ENCODE measurements at regions not wholly inside any gene's neighbourhood (a gene's known extent, or its start where the extent isn't known, plus 50 kb on each side); places are given as distances from the start of the nearest gene placed in this dataset.

GRCh38 chr1:70895531-70895930 is 152.1 kb downstream of the PTGER3 start:
- Histone ChIP-seq H3K4me1 (no peaks in the 10 kb centered on the region), H3K9me3 (no peaks in the 10 kb centered on the region), H3K27ac (no peak overlapping the region), H3K36me3 (no peaks in the 10 kb centered on the region), H3K4me3 (replicated peaks in 1 of 3) (no peak overlapping the region), H3K27me3 (no peaks in the 10 kb centered on the region)
- intact Hi-C loops (cut with DNase I) = no loop called here
- no peak for DNase-seq
- TF ChIP-seq CTCF (IDR thresholded peaks at IDR 0.05) = no peak
- TF ChIP-seq POLR2A (IDR thresholded peaks at IDR 0.05) = no peak

- DNase-seq = no peak
- 78 to 80% methylated on average over 1 of the region's 1 CpG for WGBS, 2 donors
- no peaks in the 10 kb centered on the region for H3K4me1 ChIP-seq
- H3K27me3 ChIP-seq = no peaks in the 10 kb centered on the region
- TF ChIP-seq POLR2A (IDR thresholded peaks at IDR 0.05) (no peak), CTCF (IDR thresholded peaks at IDR 0.05) (no peak)
- no peak overlapping the region for H3K27ac ChIP-seq
- intact Hi-C loops (cut with DNase I) = no loop called here
- H3K9me3 ChIP-seq = no peaks in the 10 kb centered on the region
- no peak overlapping the region for H3K4me3 ChIP-seq (replicated peaks in 1 of 3)
- H3K36me3 ChIP-seq = no peaks in the 10 kb centered on the region
These were observed 151.4 kb downstream of the PTGER3 start for GRCh38 chr1:70896224-70896623.

- intact Hi-C loops (cut with DNase I) = no loop called here
- Histone ChIP-seq H3K4me1 (no peaks in the 10 kb centered on the region), H3K27ac (no peak overlapping the region), H3K27me3 (no peaks in the 10 kb centered on the region), H3K4me3 (replicated peaks in 1 of 3) (no peak overlapping the region), H3K9me3 (no peaks in the 10 kb centered on the region), H3K36me3 (no peaks in the 10 kb centered on the region)
- no peak for DNase-seq
- no peak for TF ChIP-seq POLR2A (IDR thresholded peaks at IDR 0.05)
- no peak for TF ChIP-seq CTCF (IDR thresholded peaks at IDR 0.05)
- 69 to 78% methylated on average over 4 of the region's 4 CpGs for WGBS, 2 donors
These were observed 150.3 kb downstream of the PTGER3 start for GRCh38 chr1:70897273-70897672.

- no peak overlapping the region for H3K27ac ChIP-seq
- DNase-seq = no peak
- H3K27me3 ChIP-seq = no peaks in the 10 kb centered on the region
- no peak overlapping the region for H3K4me3 ChIP-seq (replicated peaks in 1 of 3)
- intact Hi-C loops (cut with DNase I) = no loop called here
- no peaks in the 10 kb centered on the region for H3K9me3 ChIP-seq
- TF ChIP-seq POLR2A (IDR thresholded peaks at IDR 0.05) (no peak), CTCF (IDR thresholded peaks at IDR 0.05) (no peak)
- H3K36me3 ChIP-seq = no peaks in the 10 kb centered on the region
- no peaks in the 10 kb centered on the region for H3K4me1 ChIP-seq
These were observed 147.9 kb downstream of the PTGER3 start for GRCh38 chr1:70899735-70900134.

- 46 to 69% methylated on average over 1 of the region's 1 CpG for WGBS, 2 donors
- TF ChIP-seq POLR2A (IDR thresholded peaks at IDR 0.05) (no peak), CTCF (IDR thresholded peaks at IDR 0.05) (no peak)
- Histone ChIP-seq H3K4me1 (no peaks in the 10 kb centered on the region), H3K27me3 (no peaks in the 10 kb centered on the region), H3K36me3 (no peaks in the 10 kb centered on the region), H3K9me3 (no peaks in the 10 kb centered on the region), H3K27ac (no peak overlapping the region), H3K4me3 (replicated peaks in 1 of 3) (no peak overlapping the region)
- intact Hi-C loops (cut with DNase I) = no loop called here
- DNase-seq = no peak
These were observed 145.4 kb downstream of the PTGER3 start for GRCh38 chr1:70902211-70902610.

Measured in thyroid gland (tissue), 4 donors.